ENCODE measurements at regions not wholly inside any gene's neighbourhood (a gene's known extent, or its start where the extent isn't known, plus 50 kb on each side); places are given as distances from the start of the nearest gene placed in this dataset.

GRCh38 chr22:49546811-49547585 lies 280.7 kb downstream of the BRD1 start:
- Histone ChIP-seq H3K4me3 (ENCODE audit: low read depth in 2 of 2, low read length in 2 of 2) (no peak overlapping the region), H3K4me1 (ENCODE audit: control insufficient read depth, insufficient read depth, low read length) (no peaks in the 10 kb centered on the region), H3K27me3 (ENCODE audit: control insufficient read depth, insufficient read depth, low read length) (no peaks in the 10 kb centered on the region; the same call in 1 of the 2 replicates), H3K9me3 (ENCODE audit: control insufficient read depth, insufficient read depth, low read depth, low read length) (no peaks in the 10 kb centered on the region), H3K27ac (ENCODE audit: low read length) (no peak overlapping the region), H3K36me3 (ENCODE audit: control insufficient read depth, insufficient read depth, low read length) (no peaks in the 10 kb centered on the region)
- in situ Hi-C loops (cut with HindIII; ENCODE audit: low pct_unique_long_range_greater_than_20kb, low sequenced_read_pairs) (no loop called here), intact Hi-C loops (cut with micrococcal nuclease; ENCODE audit: unreplicated experiment) (no loop called here)
- ATAC-seq, result no peak
- no TSS peak for BruUV-seq (replicated peaks)
- ChIA-PET CTCF (no interaction called here), POLR2A (no interaction called here)
- TF ChIP-seq, protein P1, sequence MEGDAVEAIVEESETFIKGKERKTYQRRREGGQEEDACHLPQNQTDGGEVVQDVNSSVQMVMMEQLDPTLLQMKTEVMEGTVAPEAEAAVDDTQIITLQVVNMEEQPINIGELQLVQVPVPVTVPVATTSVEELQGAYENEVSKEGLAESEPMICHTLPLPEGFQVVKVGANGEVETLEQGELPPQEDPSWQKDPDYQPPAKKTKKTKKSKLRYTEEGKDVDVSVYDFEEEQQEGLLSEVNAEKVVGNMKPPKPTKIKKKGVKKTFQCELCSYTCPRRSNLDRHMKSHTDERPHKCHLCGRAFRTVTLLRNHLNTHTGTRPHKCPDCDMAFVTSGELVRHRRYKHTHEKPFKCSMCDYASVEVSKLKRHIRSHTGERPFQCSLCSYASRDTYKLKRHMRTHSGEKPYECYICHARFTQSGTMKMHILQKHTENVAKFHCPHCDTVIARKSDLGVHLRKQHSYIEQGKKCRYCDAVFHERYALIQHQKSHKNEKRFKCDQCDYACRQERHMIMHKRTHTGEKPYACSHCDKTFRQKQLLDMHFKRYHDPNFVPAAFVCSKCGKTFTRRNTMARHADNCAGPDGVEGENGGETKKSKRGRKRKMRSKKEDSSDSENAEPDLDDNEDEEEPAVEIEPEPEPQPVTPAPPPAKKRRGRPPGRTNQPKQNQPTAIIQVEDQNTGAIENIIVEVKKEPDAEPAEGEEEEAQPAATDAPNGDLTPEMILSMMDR (IDR thresholded peaks at IDR 0.05), result no peak
- TF ChIP-seq, protein P2, sequence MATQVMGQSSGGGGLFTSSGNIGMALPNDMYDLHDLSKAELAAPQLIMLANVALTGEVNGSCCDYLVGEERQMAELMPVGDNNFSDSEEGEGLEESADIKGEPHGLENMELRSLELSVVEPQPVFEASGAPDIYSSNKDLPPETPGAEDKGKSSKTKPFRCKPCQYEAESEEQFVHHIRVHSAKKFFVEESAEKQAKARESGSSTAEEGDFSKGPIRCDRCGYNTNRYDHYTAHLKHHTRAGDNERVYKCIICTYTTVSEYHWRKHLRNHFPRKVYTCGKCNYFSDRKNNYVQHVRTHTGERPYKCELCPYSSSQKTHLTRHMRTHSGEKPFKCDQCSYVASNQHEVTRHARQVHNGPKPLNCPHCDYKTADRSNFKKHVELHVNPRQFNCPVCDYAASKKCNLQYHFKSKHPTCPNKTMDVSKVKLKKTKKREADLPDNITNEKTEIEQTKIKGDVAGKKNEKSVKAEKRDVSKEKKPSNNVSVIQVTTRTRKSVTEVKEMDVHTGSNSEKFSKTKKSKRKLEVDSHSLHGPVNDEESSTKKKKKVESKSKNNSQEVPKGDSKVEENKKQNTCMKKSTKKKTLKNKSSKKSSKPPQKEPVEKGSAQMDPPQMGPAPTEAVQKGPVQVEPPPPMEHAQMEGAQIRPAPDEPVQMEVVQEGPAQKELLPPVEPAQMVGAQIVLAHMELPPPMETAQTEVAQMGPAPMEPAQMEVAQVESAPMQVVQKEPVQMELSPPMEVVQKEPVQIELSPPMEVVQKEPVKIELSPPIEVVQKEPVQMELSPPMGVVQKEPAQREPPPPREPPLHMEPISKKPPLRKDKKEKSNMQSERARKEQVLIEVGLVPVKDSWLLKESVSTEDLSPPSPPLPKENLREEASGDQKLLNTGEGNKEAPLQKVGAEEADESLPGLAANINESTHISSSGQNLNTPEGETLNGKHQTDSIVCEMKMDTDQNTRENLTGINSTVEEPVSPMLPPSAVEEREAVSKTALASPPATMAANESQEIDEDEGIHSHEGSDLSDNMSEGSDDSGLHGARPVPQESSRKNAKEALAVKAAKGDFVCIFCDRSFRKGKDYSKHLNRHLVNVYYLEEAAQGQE (IDR thresholded peaks at IDR 0.05; ENCODE audit: insufficient read depth in 1 of 2, low read depth in 2 of 2, low read length in 1 of 2), result no peak
- TF ChIP-seq SIN3A (IDR thresholded peaks at IDR 0.05; ENCODE audit: borderline replicate concordance, insufficient read depth, low read depth, low read length), result no peak
- TF ChIP-seq TCF7L2 (IDR thresholded peaks at IDR 0.05; ENCODE audit: low read depth, low read length), result no peak
- TF ChIP-seq POLR2AphosphoS5 (IDR thresholded peaks at IDR 0.05; ENCODE audit: low read depth, low read length), result no peak
- DNase-seq (ENCODE audit: low read depth, low spot score), result no peak

- no peaks in the 10 kb centered on the region; the same call in 1 of the 2 replicates for H3K27me3 ChIP-seq (ENCODE audit: control insufficient read depth, insufficient read depth, low read length)
- no peaks in the 10 kb centered on the region for H3K36me3 ChIP-seq (ENCODE audit: control insufficient read depth, insufficient read depth, low read length)
- no peaks in the 10 kb centered on the region for H3K4me1 ChIP-seq (ENCODE audit: control insufficient read depth, insufficient read depth, low read length)
- TF ChIP-seq POLR2AphosphoS5 (IDR thresholded peaks at IDR 0.05; ENCODE audit: low read depth, low read length), result no peak
- TF ChIP-seq, protein P2 (IDR thresholded peaks at IDR 0.05; ENCODE audit: insufficient read depth in 1 of 2, low read depth in 2 of 2, low read length in 1 of 2), result no peak
- no peak for TF ChIP-seq SIN3A (IDR thresholded peaks at IDR 0.05; ENCODE audit: borderline replicate concordance, insufficient read depth, low read depth, low read length)
- TF ChIP-seq TCF7L2 (IDR thresholded peaks at IDR 0.05; ENCODE audit: low read depth, low read length), result no peak
- TF ChIP-seq, protein P1 (IDR thresholded peaks at IDR 0.05), result no peak
- no peak for ATAC-seq
- in situ Hi-C loops (cut with HindIII; ENCODE audit: low pct_unique_long_range_greater_than_20kb, low sequenced_read_pairs), result no loop called here
- CTCF ChIA-PET, result no interaction called here
- no peak for DNase-seq (ENCODE audit: low read depth, low spot score)
- no peaks in the 10 kb centered on the region for H3K9me3 ChIP-seq (ENCODE audit: control insufficient read depth, insufficient read depth, low read depth, low read length)
- no peak overlapping the region for H3K4me3 ChIP-seq (ENCODE audit: low read depth in 2 of 2, low read length in 2 of 2)
- intact Hi-C loops (cut with micrococcal nuclease; ENCODE audit: unreplicated experiment), result no loop called here
- BruUV-seq (replicated peaks), result no TSS peak
- H3K27ac ChIP-seq (ENCODE audit: low read length), result no peak overlapping the region
- POLR2A ChIA-PET, result no interaction called here
Observed at GRCh38 chr22:49545606-49546005, 282.1 kb downstream of the BRD1 start.

Data from Panc1 (cell line).